CD4-positive, alpha-beta T cell treated with Interleukin-2 at 100 ng/mL for 4 hours (primary cell): ENCODE measurements at regions not wholly inside any gene's neighbourhood (a gene's known extent, or its start where the extent isn't known, plus 50 kb on each side); places are given as distances from the start of the nearest gene placed in this dataset.

ENCODE experiments used
- DNase-seq: peaks from one replicate; pipeline ENCODE4 v3.0.0-alpha.2; 2020; ENCODE audit warnings: low spot score

DNA sequence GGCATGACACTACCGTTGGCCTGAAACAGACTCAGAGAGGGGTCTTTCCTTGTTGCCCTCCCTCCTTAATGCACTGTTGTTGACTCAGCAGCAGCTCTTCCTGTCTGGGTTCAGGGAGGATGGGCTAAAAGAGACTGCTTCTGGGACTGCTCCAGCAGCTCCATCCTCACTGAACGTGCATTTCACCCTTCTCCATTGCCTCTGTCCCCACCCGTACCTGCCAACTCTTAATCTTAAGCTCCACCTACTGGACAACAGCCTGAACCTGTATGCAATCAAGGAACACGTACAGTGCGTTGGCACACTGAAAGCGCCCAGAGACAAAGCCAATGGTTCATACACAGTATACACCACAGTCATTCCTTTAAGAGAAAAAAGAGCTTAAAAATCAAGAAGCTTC lies 230.8 kb upstream of the RAB6C start:
- no peak for DNase-seq

DNA sequence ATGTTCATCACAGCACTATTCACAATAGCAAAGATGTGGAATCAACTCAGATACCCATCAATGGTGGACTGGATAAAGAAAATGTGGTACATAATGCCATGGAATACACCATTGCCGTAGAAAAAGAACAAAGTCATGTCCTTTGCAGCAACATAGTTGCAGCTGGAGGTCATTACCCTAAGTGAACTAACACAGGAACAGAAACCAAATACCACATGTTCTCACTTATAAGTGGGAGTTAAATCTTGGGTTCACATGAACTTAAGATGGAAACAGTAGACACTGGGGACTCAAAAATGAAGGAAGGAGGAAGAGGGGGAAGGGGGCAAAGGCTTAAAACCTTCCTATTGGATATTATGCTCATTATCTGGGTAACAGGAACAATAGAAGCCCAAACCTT lies 228.1 kb upstream of the RAB6C start:
- no peak for DNase-seq

DNA sequence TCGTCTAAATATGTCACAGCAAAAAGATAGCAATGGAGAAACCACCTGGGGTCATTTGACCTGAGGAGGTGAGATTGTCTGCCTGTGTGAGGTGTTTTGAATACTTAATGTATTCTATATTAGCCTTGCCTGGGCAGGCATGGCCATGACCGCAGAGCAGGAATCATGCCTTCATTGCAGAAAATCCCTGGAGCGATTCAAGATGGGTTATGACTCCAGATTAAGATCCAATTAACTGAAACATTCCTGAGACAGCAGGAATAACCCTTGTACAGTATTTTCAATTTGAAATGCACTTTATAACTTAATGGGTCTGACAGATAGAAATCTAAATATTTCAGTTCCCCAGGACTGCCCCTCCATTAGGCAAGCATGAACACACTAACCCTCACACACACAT lies 227.3 kb upstream of the RAB6C start:
- no peak for DNase-seq

DNA sequence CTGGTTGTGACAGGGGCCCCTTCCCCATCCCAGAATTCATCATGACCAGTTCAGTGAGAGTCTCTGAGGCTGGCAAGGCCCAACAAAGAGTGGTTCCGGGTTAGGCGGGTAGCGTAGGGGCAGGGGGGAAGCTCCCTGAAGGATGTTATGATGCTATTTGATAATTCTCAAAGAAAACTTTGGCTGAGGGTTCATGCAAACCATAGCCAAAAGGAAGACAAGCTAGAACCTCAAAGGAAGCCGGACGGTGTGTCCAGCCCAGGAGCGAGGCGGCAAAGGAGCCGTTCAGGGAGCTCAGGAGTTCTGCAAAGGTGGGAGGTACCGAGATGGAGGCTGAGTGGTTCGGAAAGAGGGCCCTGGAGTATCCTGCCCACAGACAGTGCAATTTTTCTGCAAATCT lies 226.8 kb upstream of the RAB6C start:
- DNase-seq, result no peak

DNA sequence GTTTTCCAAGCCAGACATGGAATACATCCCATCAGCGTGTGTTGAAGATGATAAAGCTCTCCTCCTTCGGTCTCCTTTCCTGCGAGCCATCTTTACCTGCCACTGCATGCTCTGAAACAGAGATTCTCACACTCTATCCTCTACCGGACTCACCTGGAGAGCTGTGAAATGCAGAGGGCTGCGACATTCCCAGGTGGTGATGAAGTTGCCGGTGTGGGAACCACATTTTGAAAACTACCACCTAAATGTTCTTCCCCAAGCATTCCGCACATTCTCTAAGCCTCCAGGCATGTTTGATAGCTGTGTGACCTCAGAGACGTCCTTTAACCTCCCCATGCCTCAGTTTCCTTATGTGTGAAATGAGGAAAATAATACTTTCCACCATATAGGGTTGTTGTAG lies 226.2 kb upstream of the RAB6C start:
- no peak for DNase-seq

DNA sequence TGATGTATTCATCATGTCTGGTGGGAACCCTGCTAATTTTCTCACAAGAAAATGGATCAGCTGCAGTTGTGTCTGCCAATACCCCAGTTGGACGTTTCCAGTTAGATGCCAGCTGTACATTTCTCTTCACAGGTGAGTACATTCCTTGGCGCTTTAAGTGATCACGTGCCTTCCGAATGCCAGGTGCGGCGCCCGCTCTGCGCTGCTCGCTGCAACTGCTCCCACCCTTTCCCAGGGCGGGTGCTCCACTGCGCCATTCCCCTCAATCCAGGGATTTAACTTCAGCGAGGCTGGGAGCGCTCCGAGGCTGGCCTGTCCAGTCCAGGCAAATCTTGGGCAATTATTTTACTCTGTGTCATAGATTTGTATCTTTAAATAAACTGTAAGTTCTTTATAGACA lies 225.0 kb upstream of the RAB6C start:
- no peak for DNase-seq

DNA sequence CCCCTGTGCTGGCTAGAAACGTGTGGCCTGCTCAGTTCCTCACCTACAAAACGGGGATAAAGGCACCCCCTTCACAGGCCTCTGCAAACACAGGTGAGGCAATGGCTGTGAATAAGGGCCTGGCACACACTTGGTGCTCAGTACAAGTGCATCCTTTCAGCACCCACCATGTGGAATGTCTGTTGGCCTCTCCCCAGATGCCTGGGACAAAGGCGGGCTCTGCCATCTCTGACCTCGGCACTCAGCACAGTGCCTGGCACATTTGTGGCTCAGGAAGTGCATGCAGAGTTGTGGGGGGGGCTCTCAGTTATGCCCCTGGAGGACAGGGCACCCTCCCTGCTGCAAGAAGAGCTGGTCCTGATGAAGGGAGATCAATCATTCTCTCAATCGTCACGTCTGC lies 224.6 kb upstream of the RAB6C start:
- no peak for DNase-seq

DNA sequence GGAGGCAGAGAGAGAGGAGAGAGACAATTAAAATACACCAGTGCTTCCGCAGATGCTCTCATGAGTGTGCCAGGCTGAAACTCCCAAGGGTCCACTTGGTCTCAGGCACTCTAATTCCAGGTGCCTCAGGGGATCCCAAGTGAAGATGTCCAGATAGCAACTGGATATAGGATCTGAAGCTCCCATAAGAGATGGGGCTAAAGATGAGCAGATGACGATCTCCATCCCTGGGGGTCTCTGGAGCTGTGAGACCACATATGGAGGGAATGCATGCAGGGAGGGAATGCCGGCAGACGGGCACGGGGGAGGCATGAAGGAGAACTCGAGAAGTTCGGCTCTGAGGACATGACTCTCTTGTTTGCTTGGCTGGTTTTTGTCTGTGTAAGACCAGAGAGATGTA lies 223.7 kb upstream of the RAB6C start:
- DNase-seq, result no peak

DNA sequence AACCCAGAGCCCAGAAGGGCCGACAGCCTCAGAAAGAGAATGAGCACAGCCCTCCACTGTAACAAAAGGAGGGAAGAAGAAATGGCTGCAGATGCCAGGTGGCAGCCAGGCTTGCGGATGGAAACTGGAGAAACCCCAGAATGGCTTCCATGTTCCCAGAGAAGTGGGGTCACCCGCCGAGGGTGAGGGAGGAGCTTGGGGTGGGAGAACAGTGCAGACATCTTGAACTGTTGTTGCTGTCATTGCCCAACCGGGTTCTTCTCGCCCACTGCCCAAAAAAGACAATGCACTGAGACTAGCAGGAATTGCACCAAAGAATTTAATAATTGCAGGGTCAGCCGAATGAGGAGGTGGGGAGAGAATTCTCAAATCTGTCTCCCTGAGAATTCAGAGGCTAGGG lies 223.2 kb upstream of the RAB6C start:
- DNase-seq, result no peak

DNA sequence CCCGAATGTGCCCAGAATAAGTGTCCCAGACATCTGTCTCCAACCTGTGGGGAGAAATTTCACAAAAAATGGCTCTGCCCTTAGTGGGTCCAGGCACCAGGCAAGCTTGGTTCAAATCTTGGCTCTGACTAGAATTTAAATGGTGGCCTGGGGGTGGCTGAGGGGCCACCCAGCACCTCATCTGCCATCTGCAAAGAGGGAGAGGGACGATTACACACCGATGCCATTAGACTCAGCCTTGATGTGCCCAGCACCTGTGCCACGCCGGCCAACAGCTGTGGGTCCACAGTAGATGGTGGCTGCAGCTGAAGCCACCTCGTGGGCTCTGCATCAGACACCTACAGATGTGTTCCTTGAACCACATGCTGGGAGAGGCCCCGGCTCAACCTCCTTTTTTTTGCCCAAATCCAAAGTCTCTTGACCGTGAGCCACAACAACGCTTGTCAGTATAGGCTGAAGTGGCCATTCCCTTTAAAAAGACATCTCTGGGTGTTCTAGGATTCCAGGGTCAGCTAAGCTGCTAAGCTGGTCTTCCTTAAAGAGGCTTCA lies 222.0 kb upstream of the RAB6C start:
- no peak for DNase-seq

DNA sequence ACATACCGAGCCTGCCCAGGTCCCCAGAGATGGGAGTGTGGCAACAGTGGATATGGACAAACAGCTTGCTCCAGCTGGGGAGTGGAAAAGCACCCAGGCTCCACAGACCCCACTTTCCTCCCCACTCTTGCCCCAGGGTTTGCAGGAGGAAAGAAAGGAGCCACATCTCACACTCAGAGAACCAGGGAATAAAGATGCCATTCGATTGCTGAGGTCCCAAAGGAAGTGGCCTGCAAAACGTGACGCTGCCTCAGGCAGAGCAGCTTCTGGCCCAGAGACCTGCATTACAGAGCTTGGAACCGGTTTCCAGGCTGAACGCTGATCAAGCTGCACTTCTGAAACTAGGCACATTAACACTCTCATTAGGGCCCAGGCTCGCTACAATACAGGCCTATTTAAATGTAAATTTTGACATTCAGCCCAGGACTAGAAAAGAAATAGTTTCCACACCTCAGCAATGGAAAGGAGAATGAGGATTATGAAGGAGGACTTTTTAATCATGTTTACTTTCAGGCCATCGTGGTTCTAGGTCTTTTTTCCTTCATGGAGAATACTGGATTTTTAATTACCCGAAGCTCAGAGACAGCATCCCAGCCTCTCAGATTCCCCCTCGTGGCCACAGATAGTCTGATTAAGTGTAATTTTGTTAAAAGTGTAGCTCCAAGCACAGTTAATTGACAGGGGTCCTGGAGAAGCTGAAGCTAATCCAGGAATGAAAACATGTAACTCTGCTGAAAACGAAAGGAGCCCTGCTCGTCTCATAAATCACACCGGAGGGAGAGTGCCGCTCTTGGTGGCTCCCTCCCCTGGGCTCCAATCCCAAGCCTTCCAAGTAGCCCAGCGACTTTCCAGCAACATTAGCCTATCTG lies 221.3 kb upstream of the RAB6C start:
- DNase-seq, result no peak

DNA sequence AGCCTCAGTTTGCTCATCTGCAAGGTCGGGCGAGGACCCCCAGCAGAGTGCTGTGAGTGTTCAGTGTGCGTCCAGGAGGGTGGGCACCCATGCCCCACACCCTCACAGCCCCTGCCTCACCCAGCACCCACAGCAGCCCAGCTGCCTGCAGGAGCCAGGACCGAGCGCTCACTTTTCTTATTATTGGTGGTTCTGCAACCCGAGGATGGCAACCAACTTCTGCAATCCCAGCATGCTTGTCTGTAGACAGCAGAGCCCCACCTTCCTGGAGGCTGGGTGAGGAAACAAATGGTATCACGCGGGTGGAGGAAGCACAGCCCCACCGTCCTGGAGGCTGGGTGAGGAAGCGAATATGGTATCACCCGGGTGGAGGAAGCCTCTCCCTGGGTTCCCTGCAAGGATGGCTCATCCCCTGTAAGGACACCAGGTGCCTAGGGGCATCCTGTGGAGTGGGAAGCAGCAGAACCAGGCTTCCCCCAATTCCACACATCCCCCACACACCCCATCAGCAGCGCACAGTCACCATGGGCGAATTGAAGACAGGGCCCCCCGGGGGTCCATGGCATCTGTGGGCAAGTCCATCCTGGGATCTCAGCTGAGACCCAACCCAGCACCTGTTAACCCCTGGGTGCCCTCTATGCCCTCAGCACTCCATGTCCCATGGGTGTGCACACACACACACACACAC lies 220.5 kb upstream of the RAB6C start:
- DNase-seq, result no peak

DNA sequence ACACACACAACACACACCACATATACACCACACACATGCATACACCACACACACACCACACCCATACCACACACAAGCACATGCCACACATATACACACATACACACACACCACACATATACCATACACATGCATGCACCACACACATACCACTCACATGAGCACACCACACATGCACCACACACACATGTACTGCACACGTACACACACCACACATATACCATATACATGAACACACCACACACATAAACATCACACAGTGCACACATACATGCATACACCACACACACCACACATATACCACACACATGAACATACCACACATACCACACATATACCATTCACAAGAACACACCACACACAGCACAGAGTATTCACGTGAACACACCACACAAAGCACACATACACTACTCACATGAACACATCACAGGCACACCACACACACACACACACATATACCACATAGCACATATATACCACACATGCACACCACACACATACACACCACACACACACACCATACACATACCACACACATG lies 219.9 kb upstream of the RAB6C start:
- no peak for DNase-seq

DNA sequence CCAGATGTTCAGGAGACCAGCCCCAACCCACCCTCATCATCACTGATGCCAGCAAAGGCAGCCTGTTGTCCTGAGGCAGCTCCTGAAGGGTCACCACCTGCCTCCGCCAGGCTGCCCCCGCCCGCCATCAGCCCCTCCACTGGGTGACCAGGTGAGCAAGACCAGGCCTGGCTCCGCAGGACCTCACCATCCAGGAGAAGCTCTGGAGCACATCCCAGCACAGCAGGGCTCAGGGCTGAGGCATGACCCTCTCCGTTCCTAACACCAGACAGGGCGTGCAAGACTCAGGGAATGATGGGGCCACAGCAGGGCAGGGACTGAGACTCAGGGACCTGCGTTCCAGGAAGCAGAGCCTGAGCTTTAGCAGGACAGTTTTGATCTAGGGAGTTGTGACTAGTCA lies 218.8 kb upstream of the RAB6C start:
- DNase-seq, result no peak

DNA sequence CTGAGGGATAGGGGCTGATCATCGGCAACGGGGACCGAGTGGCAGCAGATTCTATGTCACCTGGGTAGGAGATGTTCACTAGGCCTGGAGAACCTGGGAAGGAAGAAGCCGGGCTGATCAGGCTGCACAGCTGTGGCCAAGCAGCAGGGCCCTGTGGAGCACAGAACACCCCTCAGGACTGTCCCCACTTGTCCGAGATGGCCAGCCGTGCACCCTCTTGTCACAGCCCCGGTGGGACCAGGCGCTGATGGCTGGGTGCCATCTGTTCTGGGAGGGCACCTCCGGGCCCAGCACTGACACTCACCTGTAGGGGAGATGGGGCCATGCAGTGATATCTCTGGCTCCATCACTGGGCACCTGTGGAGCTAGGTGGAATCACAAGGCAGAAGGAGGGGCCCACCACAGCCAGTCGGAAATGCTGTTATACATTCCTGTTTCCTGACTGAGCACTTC lies 217.9 kb upstream of the RAB6C start:
- DNase-seq, result no peak

DNA sequence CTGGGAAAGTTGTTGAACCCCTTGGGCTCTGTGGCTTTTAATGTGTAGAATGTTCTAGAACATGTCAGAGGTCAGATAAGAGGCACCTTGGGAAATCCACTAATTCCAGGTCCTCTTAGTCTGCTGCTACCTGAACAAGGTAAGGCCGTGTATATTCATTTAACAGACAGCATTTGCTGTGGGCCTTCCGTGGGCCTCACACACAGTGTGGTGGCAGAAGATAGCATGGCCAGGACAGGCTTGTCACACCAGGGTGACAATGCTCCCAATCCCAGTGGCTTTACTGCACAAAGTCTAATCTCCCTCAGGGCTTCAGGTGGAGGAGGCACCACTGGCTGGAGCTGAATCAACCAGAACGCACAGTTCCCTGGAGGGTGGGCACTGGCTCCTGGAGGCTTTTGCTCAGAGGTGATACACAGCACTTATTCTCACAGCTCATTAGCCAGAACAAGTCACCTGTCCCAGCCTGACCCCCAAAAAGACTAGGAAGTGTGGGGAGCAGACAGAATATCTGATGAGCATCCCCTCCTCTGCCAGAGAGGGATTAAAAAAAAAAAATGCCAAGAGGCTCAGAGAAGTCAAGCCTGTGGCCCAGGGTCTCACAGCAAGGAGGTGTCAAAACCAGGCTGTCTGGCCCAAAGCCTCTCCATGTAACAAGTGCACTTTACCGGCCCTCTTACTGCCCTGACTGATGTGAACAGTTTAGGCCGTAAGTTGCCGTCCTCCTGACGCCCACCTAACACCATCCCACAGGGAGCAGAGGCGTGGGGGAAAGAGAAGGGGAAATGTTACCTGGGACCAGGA lies 216.9 kb upstream of the RAB6C start:
- no peak for DNase-seq

DNA sequence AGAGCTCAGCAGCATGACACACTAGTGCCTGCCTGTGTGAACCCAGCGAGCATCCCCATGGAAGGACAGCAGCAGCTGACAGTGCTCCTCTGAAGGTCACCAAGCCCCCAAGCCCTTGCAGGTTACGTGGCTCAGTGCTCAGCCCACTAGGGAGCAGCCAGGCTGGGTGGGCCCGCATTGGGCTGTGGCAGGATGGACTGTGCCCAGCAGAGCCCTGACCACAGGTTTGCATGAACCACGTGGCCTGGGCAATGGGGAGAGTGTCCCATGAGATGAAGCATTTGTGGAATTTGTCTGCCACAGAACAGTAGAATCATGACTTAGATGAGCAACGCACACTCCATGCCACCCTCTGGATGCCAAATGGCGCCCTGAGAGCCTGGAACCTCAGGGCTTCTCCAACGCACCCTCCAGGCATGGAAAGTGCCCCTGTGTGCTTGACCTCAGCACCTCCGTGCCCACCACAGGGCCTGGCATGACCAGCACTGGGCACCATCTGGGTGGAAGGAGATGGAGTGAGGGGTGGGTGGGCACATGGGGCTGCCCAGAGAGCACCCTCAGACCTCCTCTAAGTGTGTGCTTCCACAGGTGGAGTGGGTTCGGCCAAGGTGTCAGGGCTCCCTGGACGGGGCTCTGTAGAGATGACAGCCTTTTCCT lies 216.1 kb upstream of the RAB6C start:
- no peak for DNase-seq

DNA sequence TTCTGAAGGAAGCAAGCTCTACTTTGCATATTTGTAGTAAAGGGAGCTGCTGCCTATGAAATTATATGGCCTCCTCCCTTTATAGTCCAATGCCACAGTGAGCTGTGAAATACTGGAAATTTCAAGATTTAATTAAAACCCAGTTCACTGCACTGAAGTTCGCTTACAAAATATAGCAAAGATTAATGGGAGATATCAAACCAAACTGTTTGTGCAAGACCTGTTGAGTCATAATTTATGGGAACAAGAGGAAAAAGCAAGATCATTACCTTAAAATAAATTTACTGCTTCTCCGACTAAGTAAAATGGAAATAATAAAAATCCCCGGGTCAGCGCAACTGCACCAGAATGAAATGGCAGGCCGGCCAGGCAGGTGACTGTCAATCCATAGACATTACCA lies 215.5 kb upstream of the RAB6C start:
- DNase-seq, result no peak

DNA sequence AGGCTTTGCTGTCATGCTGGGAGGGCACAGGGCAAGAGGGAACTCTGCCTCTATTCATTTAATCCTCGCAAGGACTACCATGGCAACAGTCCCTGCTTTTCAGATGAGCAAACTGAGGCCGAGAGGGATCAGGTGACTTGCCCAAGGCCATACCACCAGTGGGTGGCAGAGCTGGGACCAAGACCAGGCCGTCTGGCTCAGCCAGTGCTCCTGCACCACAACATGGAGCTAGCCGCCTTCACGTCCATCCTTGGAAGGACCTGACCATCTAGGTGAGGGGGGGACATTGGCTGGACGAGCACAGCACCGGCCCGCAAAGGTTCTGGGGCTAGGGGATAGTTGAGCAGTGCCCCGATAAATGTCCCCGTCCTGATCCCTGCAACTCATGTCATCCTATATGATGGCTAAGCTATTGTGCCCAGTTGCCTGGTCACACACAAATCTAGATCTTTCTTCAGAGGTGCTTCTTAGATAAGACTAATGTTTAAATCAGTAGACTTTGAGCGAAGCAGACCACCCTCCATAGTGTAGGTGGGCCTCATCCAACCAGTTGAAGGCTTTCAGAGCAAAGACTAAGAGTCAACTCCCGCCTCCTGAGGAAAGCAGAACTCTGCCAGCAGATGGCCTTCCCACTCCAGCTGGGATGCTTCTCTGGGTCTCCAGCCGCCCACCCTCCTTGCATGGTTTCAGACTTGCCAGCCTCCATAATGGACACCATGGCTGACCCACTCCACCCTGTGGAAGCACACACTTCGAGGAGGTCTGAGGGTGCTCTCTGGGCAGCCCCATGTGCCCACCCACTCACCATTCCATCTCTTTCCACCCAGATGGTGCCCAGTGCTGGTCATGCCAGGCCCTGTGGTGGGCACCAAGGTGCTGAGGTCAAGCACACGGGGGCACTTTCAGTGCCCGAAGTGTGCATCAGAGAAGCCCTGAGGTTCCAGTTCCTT lies 214.8 kb upstream of the RAB6C start:
- no peak for DNase-seq

DNA sequence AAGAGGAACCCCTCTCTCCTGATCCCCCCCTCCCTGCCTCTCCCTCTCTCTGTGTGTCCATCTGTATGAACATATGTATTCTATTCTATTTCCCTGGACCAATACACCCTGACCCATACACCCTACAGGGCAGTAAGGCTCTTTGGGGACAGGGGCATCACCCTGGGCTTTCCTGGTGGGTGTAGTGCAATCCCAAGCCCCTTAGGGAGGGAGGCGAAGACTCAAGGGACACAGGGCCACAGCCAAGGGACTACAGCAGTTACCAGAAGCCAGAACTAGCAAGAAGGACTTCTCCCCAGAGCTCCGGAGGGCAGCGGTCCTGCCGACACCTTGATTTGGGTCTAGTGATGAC lies 214.2 kb upstream of the RAB6C start:
- DNase-seq, result no peak
